Medulla oblongata (tissue), 1 donor: ENCODE measurements at regions not wholly inside any gene's neighbourhood (a gene's known extent, or its start where the extent isn't known, plus 50 kb on each side); places are given as distances from the start of the nearest gene placed in this dataset.
A peak's percentile ranks its signal among the peaks of the same experiment; 100 is the strongest.

Experiments used
- DNase-seq: peaks from one replicate; pipeline ENCODE4 v3.0.0-alpha.2; 2015; ENCODE audit errors: extremely low spot score

DNA sequence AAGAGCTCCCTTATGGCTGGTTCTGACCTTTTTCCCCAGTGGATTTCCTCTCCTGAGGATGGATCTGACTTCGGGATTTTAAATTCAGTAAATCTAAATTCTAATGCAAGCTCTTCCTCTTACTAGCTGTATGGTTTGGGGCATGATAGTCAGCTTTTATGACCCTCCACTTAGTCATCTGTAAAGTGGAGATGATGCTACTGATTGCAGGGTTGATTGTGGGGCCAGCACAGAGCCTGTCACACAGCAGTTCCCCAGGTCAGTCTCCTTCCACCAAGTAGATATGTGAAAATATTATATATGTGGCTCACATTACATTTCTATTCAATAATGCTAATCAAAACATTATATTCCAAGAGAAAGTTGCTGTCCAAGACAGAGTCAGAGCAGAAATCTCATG, 141.3 kb upstream of the UBE2E1 start:
- DNase-seq, result no peak

DNA sequence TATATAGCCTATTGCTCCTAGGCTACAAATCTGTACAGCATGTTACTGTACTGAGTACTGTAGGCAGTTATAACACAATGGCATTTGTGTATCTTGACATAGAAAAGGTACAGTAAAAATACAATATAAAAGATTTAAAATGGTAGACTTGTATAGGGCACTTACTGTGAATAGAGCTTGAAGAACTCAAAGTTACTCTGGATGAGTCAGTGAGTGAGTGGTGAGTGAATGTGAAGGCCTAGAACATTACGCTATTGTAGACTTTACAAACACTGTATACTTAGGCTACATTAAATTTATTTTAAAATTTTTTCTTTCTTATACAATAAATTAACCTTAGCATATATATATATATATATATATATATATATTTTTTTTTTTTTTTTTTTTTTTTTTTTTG, 140.0 kb upstream of the UBE2E1 start:
- DNase-seq, result no peak

DNA sequence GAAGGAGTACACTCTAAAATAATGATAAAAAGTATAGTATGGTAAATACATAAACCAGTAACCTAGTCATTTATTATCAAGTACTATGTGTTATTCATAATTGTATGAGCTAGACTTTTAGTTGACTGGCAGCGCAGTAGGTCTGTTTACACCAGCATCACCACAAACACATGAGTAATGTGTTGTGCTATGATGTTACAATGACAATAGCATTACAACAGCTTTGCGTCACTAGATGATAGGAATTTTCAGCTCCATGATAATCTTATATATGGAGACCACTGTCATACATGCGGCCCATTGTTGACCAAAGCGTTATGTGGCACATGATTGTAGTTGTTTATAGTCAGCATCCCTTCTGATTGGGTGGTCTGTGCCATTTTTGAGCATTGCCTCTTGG, 138.9 kb upstream of the UBE2E1 start:
- no peak for DNase-seq

DNA sequence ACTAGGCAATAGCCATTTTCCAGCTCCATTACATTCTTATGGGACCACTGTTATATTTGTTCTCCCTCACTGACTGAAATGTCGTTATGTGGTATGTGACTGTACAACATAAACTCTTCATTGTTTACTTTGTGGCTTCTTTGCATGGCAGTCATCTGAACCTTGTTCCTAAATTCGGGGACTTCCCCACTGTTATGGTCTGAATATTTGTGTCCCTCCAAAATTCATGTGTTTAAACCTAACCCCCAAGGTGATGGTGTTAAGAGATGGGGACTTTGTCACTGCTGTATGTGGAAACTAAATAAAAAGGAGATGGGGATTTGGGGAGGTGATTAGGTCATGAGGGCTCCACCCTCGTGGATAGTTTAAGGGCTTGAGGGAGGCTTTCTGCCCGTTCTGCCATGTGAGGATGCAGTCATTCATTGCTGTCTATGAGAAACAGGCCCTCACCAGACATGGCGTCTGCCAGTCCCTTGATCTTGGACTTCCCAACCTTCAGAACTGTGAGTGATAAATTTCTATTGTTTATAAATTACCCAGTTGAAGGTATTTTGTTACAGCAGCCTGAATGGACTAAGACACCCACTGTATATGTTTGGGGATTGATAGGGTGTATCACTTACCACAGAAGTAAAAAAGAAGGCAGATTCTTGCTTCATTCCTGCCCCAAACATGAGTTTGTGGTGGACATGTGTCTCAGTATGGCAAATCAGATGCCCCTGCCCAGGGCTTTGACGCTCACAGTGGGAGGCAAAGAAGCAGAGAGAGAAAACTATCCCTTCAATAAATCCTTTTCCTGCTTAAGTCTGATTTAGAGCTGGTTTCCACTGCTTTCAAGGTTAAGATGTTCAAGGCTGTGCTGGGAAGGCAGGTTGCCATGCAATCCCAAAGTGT, 138.0 kb upstream of the UBE2E1 start:
- no peak for DNase-seq

DNA sequence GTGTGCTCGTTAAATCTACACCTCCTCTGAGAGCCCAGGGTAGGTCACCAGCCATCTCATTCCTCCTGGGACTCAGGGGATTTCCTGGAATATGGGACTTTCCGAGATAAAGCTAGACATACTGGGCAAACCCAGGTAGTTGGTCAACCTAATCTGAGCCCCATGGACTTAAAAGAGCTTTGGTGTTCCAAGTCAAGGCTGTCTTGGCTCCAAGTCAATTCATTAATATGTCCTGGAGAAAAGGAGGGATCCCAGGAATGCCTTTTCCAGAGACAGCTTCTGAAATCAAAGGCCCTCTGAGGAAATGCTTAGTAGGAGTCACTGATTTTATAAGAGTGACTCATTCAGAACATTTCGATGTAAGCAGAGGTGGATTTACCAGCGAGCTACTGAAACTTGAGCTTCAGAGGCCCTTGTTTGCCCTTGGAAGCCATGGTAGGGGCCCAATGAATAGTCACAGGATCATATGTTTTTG, 137.3 kb upstream of the UBE2E1 start:
- DNase-seq, result no peak

DNA sequence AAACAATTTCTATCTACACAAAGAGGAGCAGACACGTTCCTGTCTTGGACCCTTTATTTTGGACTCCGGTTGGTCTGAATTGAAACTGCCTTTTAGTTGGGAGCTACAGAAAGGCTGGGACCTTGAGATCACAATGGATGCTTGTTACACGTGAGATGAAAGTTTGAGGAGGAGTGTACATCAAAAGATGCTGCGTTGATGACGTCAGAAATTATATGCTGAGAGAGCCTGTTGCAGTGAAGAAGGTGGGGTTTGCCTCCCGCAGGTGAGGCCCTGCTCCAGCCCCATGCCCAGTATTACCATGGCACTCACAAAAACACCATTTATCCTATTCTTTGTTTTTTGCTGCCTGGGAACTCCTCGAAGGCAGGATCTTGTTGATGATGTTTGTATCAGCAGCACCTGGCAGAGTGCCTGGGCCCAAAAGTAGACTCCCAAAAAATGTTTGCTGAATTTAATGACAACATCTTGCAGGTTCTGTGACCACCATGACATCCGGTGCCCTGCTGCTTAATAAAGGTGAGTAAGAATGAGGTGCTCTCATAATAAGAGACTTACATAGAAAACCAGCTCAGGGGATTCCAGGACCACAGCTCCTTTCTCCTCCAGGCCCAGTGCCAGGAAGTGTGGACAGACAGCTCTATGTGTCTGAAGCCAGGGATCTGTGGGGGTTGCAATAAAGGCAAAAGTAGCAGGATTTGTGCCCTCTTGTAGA, 136.1 kb upstream of the UBE2E1 start:
- no peak for DNase-seq

DNA sequence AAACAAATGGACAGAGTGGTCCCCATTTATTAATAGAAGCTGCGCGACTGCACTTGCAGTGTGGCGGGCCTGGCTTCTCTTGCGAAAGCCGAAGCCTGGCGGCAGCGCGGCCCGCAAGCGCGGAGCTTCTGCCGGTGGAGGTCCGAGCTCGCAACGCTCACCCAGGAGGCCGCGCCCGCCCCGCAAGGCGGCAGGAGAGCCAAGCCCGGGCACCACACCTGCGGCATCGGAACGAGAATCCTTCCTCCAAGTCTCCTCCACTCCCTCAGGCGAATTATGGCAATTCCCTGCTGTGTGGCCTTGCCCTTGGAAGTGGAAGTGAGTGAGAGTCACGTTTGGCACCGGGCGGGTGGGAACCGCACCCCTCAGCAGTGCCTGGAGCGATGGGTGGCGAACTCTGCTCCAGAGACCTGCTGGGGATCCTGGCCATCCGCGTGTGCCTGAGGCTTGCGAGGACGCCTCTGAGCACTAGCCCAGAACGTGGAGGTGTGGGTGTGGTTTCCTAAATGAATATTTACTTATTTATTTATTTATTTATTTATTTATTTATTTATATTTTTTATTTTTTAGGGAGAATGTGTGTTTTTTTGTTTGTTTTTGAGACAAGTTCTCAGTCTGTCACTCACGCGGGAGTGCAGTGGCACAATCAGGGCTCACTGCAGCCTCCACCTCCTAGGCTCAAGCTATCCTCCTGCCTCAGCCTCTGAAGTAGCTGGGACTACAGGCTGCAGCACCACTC, 133.7 kb upstream of the UBE2E1 start:
- no peak for DNase-seq

DNA sequence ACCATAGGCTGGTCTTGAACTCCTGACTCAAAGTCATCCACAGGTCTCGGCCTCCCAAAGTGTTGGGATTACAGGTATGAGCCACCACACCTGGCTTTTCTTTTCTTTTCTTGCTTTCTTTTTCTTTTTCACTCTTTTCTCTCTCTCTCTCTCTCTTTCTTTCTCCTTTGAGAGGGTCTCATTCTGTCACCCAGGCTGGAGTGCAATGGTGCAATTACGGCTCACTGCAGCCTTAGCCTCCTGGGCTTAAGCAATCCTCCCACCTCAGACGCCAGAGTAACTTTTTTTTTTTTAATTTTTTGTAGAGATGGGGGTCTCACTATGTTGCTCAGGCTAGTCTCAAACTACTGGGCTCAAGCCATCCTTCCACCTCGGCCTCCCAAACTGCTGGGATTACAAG, 133.1 kb upstream of the UBE2E1 start:
- DNase-seq, result no peak

DNA sequence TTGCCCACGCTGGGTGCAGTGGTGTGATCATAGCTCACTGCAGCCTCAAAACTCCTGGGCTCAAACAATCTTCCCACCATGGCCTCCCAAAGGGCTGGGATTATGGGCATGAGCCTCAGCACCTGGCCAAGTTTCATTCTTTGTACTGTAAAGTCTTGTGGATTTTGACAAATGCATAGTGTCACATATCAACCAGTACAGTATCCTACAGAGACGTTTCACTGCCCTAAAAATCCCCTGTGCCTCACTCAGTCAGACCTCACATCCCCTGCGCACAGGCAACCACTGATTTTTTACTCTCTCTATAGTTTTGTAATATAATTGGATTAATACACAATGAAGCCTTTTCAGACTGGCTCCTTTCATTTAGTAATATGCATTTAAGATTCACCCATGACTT, 130.7 kb upstream of the UBE2E1 start:
- no peak for DNase-seq

DNA sequence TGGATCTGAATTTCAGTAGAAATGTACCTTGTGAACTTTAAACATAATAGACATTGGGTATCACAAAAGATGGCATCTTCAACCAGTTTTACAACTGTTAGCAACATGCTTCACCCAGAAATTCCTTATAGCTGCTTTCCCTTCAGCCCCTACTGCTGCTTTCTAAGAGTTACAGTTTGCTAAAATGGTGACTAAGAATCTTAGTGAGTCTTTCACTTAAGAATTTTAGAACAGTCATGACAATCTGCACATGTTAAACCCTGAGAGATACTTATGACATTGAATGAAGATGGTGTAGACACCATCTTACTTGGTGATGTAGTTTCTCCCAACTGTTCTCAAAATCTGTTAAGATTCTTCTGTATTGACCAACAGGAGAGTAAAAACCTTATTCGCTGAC, 129.7 kb upstream of the UBE2E1 start:
- DNase-seq, result no peak

DNA sequence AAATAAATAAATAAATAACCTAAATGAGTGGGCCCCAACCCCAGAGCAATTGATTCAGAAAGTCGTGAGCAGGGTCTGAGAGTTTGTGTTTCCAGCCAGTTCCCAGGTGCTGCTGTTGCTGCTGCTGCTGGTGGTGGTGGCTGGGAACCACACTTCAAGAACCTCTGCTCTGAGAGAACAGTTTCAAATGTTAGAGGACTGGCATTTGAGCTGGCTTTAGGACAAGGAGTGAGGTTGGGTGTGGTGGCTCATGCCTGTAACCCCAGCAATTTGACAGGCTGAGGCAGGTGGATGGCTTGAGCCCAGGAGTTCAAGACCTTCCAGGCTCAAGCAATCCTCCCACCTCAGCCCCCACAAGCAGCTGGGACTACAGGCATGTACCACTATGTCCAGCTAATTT, 123.1 kb upstream of the UBE2E1 start:
- no peak for DNase-seq

DNA sequence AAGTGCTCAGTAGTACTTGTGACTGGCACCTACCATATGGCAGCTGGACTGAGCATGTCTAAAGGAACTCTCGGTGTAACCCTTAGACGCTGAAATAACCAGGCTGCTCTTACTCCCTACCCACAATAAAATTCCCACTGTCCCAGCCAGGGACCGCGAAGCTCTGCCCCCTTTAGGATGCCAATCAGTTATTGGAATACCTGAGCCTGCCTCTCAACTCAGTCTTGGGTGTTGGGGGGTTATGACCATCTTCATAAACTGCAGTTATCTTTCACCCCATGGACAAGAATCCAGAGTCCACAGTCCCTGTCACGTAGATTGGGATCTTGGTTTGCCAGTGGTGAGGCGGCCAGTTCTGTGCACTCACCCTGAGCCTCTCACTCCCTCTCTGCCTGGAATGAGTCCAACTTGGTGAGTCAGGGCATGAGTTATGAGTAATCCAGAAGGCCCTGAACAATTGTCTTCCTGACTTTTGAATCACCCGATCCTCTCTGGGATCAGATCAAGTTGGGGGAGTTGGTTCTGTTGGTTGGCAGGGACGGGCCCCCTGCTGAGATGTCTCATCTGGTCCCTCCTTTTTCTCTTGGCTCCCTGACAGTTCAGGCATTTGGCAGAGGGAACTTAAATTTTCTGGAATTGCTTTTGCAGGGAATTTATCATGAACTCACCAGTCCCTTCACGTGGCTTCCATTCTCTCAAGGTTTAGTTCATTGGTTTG, 120.1 kb upstream of the UBE2E1 start:
- peak; percentile 73 for DNase-seq

DNA sequence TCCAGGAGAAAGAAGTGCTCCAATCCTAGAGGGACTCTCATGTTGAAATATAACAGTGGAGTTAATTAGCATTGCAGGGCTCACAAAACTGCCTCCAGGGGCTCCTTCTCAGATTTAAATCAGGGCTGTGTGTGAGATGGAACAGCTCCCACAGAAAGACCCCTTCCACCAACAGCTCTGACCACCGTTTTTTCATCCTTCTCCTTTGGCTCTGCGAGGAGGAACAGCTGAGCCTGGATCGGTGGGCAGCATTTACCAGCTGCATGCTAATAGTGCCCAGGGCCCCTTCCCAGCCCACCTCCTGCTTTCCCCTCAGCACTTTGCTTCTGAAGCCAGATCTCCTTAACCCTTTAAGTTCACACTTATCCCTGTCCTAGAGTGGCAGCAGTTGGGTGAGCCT, 119.2 kb upstream of the UBE2E1 start:
- no peak for DNase-seq

DNA sequence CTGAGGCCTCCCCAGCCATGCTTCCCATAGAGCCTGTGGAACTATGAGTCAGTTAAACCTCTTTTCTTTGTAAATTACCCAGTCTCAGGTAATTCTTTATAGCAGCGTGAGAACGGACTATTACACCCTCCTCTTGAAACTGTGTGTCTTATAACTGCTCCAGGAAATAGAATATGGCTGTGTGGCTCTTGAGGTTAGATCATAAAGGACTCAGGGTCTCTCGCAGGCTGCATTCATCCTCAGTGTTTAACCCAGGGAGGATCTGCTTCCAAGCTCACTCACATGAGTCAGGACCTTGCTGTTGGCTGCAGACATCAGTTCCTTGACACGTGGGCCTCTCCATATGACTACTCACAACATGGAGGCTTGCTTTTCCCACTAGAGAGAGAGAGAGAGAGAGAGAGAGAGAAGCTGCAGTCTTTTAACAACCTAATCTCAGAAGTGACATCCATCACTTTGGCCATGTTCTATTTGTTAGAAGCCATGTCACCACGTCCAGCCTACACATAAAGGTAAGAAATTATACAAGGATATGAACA, 114.3 kb upstream of the UBE2E1 start:
- no peak for DNase-seq

DNA sequence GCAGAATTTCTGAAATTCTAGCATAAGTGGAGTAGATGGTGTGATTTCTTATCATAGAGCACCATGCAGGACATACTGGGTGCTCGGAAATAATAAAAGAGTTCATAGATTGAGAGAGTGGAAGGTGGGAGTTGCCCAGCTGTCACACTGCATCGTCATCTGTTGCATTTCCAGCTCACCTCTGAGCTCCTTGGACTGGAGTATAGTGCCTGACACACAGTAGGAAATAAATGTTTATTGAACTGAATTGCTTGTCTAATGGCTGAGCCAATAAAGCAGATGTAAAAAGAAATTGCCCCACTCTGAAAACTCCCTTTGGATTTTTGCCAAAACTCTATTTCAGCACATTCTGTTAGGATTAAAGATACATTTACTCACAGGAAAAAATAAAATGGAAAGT, 108.9 kb upstream of the UBE2E1 start:
- DNase-seq, result no peak

DNA sequence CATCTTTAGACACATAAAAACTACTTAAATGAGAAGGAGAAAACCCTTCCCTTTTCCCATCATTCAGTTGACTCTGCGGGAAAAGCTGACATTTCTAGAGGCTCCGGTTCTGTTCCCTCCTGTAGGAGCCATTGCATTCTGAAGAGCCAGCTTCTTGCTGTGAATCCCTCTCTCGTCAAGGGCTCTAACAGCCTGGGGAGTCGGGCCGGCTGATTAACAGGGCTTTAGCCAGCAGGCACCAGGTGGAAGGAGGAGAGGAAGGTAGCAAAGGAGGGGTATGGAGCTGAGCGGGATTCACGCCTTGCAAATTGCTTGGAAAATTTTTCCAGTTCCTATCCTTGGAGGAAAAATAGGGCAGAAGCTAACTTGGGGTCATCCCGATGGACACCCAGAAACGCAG, 108.3 kb upstream of the UBE2E1 start:
- DNase-seq, result no peak

DNA sequence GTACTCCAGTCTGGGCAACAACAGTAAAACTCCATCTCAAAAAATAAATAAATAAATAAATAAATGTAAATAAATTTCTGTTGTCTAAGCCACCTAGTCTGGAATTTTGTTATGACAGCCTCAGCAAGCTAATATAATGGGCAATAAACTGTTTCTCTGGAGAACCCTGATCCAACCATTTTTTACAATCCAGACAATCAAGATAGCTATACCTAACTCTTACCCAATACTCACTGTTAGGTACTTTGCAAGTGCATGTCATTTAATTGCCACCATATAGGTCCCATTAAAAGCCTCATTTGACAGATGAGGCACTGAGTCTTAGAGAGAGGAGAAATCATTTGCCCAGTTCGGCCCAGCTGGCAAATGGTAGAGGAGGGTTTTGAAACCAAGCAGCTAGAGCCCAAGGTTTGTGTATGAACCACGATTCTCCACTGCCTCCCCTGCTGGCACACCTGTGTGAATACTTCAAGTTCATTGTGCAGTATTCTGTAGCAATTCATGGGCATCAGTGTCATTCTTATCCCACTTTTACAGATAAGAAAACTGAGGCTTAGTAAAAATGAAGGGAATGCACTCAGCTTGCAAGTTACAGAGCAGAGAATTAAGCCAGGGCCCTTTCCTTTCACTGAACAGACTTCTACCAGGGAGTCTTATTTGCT, 107.0 kb upstream of the UBE2E1 start:
- DNase-seq, result no peak

DNA sequence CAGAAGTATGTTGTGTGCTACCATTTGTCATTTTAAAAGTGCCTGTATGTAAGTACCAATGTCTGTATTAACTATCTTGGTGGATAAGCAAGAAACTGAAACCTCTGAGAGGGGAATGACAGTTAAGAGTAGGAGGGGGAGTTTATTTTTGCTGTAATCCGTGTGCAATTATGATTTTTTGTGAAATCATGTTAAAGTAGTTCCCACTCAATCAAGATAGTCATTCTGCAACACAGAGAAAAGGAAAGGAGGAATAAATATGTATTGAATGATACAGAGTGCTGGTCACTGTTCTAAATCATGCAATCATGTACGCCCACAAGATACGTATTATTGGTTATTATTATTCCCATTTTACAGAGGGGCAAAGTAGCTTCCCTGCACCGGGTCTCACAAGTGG, 105.1 kb upstream of the UBE2E1 start:
- no peak for DNase-seq

DNA sequence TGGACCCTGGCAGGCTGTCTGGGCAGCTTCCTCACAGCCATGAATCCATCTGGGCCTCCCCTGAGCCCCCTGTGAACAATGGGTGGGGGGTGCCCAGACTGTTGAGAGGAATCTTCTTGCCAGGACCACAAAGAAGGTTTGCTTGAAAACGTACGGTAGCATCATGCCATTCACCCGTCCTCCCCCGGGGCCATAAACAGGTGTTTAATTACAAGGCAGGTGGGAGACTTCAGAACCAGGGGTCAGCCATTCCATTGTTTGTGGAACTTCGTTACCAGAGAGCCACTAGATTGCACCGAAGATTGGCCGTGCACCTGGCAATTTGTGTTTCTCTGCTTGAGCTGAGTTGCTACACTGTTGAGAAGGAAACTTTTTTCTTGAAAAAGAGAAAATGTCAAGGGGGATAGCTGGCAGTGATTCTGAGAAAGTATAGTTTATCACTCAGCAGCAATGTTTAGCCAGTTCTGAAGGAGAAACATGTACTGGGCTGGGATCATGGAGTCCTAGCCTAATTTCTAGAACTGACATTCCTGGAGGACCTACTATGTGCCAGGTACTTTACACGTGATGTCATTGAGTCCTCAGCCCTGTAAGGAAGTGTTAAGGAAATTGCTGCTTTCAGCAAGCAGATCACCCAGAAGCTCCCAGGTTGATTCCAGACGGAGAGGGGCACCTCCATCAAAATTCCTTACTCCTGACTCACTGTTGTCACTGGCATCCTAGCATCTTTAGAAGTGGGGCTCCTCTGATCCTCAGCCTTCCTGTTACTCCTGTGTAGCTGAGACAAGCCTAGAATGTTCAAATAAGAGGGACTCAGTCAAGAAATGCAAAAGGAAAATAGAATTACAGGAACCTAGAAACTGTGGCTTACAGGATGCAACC, 103.8 kb upstream of the UBE2E1 start:
- DNase-seq, result no peak

DNA sequence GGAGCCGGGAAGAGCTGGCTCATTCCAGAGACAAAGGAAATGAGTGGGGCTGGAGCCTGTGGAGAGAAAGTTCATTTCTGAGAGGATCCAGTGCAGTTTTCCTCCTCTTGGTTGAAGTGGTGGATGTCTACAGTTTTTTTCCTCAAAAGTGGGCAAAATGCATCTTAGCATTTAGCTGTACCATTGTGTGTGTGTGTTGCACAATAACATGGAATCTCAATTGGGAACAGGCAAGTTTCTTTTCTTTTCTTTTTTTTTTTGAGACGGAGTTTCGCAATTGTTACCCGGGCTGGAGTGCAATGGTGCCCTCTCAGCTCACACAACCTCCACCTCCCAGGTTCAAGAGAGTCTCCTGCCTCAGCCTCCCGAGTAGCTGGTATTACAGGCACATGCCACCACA, 101.5 kb upstream of the UBE2E1 start:
- no peak for DNase-seq
